ENCODE measurements at regions not wholly inside any gene's neighbourhood (a gene's known extent, or its start where the extent isn't known, plus 50 kb on each side); places are given as distances from the start of the nearest gene placed in this dataset.

DNA sequence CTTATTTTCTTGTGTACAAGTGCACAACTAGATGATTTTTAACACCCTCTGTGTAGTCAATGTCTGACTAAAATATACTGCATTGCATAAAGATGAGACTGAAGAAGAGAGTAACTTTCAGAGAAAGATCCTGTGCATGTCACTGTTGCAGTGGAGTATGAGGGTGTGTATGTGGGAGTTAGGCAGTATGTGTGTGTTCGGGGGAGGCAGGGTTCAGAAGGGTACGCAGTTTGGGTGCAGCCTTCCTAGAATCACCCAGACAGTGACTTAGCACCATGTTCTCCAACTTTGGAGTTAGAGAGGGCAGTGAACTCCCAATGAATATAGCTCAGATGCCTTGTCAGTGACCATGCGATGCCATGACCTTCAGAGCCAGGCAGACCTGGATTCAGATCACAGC lies 84.6 kb downstream of the LRATD1 start:
- no peak overlapping the region for H3K27ac Mint-ChIP-seq (ENCODE audit: unreplicated experiment)
- TF ChIP-seq, protein P1, sequence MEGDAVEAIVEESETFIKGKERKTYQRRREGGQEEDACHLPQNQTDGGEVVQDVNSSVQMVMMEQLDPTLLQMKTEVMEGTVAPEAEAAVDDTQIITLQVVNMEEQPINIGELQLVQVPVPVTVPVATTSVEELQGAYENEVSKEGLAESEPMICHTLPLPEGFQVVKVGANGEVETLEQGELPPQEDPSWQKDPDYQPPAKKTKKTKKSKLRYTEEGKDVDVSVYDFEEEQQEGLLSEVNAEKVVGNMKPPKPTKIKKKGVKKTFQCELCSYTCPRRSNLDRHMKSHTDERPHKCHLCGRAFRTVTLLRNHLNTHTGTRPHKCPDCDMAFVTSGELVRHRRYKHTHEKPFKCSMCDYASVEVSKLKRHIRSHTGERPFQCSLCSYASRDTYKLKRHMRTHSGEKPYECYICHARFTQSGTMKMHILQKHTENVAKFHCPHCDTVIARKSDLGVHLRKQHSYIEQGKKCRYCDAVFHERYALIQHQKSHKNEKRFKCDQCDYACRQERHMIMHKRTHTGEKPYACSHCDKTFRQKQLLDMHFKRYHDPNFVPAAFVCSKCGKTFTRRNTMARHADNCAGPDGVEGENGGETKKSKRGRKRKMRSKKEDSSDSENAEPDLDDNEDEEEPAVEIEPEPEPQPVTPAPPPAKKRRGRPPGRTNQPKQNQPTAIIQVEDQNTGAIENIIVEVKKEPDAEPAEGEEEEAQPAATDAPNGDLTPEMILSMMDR (IDR thresholded peaks at IDR 0.05), result no peak
- no peaks in the 10 kb centered on the region for H3K27me3 Mint-ChIP-seq (ENCODE audit: low read depth)
- no peak for DNase-seq (ENCODE audit: low spot score)
- H3K4me1 Mint-ChIP-seq (ENCODE audit: low read depth), result no peaks in the 10 kb centered on the region
- H3K4me3 Mint-ChIP-seq (ENCODE audit: unreplicated experiment), result no peak overlapping the region
- no peaks in the 10 kb centered on the region for H3K9me3 Mint-ChIP-seq (ENCODE audit: low read depth)
- H3K36me3 Mint-ChIP-seq (ENCODE audit: low read depth), result no peaks in the 10 kb centered on the region

DNA sequence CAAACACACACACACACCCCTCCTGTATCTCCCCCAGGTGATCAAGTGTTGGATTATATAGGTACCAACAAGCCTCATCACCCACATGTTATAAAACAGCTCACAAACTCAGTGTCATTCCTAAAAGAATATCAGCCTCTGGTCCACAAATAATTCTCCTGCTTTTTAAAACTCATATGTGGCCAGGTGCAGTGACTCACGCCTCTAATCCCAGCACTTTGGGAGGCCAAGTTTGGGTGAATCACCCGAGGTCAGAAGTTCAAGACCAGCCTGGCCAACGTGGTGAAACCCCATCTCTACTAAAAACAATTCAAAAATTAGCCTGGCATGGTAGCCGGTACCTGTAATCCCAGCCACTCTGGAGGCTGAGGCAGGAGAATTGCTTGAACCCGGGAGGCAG lies 87.8 kb downstream of the LRATD1 start:
- no peak for DNase-seq (ENCODE audit: low spot score)
- TF ChIP-seq, protein P1 (IDR thresholded peaks at IDR 0.05), result no peak
- peaks cover 2% of the 10 kb centered on the region for H3K27me3 Mint-ChIP-seq (ENCODE audit: low read depth)
- no peak overlapping the region for H3K4me3 Mint-ChIP-seq (ENCODE audit: unreplicated experiment)
- H3K4me1 Mint-ChIP-seq (ENCODE audit: low read depth), result no peaks in the 10 kb centered on the region
- no peaks in the 10 kb centered on the region for H3K36me3 Mint-ChIP-seq (ENCODE audit: low read depth)
- H3K27ac Mint-ChIP-seq (ENCODE audit: unreplicated experiment), result no peak overlapping the region
- no peaks in the 10 kb centered on the region for H3K9me3 Mint-ChIP-seq (ENCODE audit: low read depth)

DNA sequence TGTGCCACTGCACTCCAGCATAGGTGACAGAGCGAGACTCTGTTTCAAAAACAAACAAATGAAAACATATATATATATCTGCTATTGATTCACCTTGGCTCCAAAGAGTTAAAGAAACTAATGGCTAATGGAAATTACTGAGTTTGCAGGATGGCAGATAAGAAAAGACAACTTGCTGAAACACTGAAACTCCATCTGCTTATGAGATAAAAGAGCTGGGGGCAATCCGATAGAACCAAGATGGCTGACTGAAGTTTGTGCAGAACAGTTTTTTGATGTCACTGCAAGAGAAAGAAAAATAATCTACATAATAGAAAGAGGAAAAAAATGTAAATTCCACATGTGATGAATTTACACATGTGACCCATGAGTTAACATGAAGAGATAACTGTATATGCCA lies 88.2 kb downstream of the LRATD1 start:
- H3K4me1 Mint-ChIP-seq (ENCODE audit: low read depth), result no peaks in the 10 kb centered on the region
- no peaks in the 10 kb centered on the region for H3K9me3 Mint-ChIP-seq (ENCODE audit: low read depth)
- H3K27ac Mint-ChIP-seq (ENCODE audit: unreplicated experiment), result no peak overlapping the region
- H3K27me3 Mint-ChIP-seq (ENCODE audit: low read depth), result peaks cover 2% of the 10 kb centered on the region
- H3K36me3 Mint-ChIP-seq (ENCODE audit: low read depth), result no peaks in the 10 kb centered on the region
- H3K4me3 Mint-ChIP-seq (ENCODE audit: unreplicated experiment), result no peak overlapping the region
- DNase-seq (ENCODE audit: low spot score), result no peak
- TF ChIP-seq, protein P1 (IDR thresholded peaks at IDR 0.05), result no peak

DNA sequence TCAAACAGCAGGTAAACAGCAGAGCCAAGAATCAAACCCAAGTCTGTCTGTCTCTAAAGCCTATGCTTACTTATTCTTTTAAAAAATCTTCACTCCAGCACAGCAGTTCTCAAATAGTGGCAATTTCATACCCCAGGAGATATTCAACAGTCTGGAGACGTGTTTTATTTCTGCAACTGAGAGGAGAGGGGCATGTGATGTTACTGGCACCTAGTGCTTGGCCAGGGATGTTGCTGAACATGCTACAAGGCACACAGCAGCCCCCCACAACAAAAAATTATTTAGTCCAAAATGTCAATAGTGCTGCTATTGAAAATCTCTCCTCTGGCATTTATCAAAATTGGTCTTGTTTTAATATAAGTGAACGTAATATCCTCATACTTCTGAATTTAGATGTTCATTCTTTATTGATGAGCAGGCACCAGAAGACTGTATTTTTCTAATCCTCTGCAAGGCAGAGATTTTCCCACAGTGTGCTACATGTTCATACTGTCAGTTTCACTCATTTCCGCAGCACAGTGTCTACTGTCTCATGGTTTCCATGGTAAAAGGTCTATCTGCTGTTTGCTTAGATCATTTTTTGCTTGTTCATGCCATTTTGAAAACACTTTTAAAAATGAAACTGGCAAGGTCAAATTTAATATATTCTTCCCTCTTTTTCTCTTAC lies 90.5 kb downstream of the LRATD1 start:
- TF ChIP-seq, protein P1 (IDR thresholded peaks at IDR 0.05), result no peak
- H3K27ac Mint-ChIP-seq (ENCODE audit: unreplicated experiment), result no peak overlapping the region
- DNase-seq (ENCODE audit: low spot score), result no peak
- H3K4me1 Mint-ChIP-seq (ENCODE audit: low read depth), result no peaks in the 10 kb centered on the region
- no peaks in the 10 kb centered on the region for H3K36me3 Mint-ChIP-seq (ENCODE audit: low read depth)
- peaks cover 2% of the 10 kb centered on the region for H3K27me3 Mint-ChIP-seq (ENCODE audit: low read depth)
- H3K4me3 Mint-ChIP-seq (ENCODE audit: unreplicated experiment), result no peak overlapping the region
- H3K9me3 Mint-ChIP-seq (ENCODE audit: low read depth), result no peaks in the 10 kb centered on the region

DNA sequence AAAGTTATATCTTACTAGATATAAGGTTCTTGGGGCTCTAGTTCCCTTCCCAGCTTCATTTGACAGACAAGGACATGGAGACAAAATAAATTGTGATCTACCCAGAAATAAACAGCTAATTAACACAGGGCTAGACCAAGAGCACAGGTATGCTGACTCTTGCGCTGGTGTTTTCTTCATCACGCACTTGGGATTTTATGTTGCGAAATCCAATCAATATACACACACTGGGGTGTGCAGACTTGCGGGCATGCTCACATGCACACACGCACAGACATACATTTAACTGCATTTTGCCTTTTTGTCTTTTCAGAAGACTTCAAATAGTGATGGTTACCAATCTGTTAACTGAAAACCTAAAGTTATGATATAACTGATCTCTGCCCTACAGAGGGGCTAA lies 91.2 kb downstream of the LRATD1 start:
- H3K4me1 Mint-ChIP-seq (ENCODE audit: low read depth), result no peaks in the 10 kb centered on the region
- peaks cover 2% of the 10 kb centered on the region for H3K27me3 Mint-ChIP-seq (ENCODE audit: low read depth)
- H3K36me3 Mint-ChIP-seq (ENCODE audit: low read depth), result no peaks in the 10 kb centered on the region
- DNase-seq (ENCODE audit: low spot score), result no peak
- H3K9me3 Mint-ChIP-seq (ENCODE audit: low read depth), result no peaks in the 10 kb centered on the region
- H3K4me3 Mint-ChIP-seq (ENCODE audit: unreplicated experiment), result no peak overlapping the region
- no peak overlapping the region for H3K27ac Mint-ChIP-seq (ENCODE audit: unreplicated experiment)
- TF ChIP-seq, protein P1 (IDR thresholded peaks at IDR 0.05), result no peak

Measured in chondrocyte (in vitro differentiated cells).